ENCODE measurements at regions not wholly inside any gene's neighbourhood (a gene's known extent, or its start where the extent isn't known, plus 50 kb on each side); places are given as distances from the start of the nearest gene placed in this dataset.

- no peak for TF ChIP-seq CTCF (IDR thresholded peaks at IDR 0.05; ENCODE audit: control extremely low read depth in 1 of 3, insufficient read depth in 1 of 3, low read depth in 1 of 3, low read length in 3 of 3)
- no peak for TF ChIP-seq HDAC2 (IDR thresholded peaks at IDR 0.05; ENCODE audit: borderline replicate concordance in 1 of 2, low read depth in 2 of 2, low read length in 2 of 2)
- no peak for TF ChIP-seq EZH2 (IDR thresholded peaks at IDR 0.05; ENCODE audit: low read depth, low read length, severe bottlenecking)
- no peak for TF ChIP-seq EGR1 (IDR thresholded peaks at IDR 0.05; ENCODE audit: borderline replicate concordance, low read depth, low read length)
Observed at GRCh38 chr2:65869296-65869695, 436.9 kb upstream of the SPRED2 start.
